Eye (tissue), 1 donor: ENCODE measurements at regions not wholly inside any gene's neighbourhood (a gene's known extent, or its start where the extent isn't known, plus 50 kb on each side); places are given as distances from the start of the nearest gene placed in this dataset.
"Not testable (repeated sequence)": the region's sequence is repeated elsewhere in the genome, so short reads cannot be mapped to it uniquely, and the experiment has no call there.

ENCODE experiments used
- DNase-seq: peaks from one replicate; pipeline ENCODE4 v3.0.0-alpha.2; 2015

- DNase-seq = no peak
Observed at GRCh38 chr6:6818078-6818639, 229.6 kb downstream of the LY86 start.

GRCh38 chr6:6820641-6821238 lies 232.2 kb downstream of the LY86 start:
- DNase-seq = no peak

GRCh38 chr6:6821639-6822261 lies 233.2 kb downstream of the LY86 start:
- no peak for DNase-seq

GRCh38 chr6:6823030-6823429 lies 234.5 kb downstream of the LY86 start:
- DNase-seq = no peak

- no peak for DNase-seq
Observed at GRCh38 chr6:6823568-6824224, 235.2 kb downstream of the LY86 start.

- DNase-seq = no peak
Observed at GRCh38 chr6:6824381-6824780, 235.9 kb downstream of the LY86 start.

GRCh38 chr6:6825193-6825784 lies 236.8 kb downstream of the LY86 start:
- no peak for DNase-seq

GRCh38 chr6:6826095-6826901 lies 237.8 kb downstream of the LY86 start:
- DNase-seq = no peak

GRCh38 chr6:6826961-6827360 lies 238.4 kb downstream of the LY86 start:
- DNase-seq = no peak

GRCh38 chr6:6829872-6830685 lies 241.6 kb downstream of the LY86 start:
- DNase-seq = no peak

- not testable (repeated sequence) for DNase-seq
Observed at GRCh38 chr6:6830686-6831063, 242.2 kb downstream of the LY86 start.

GRCh38 chr6:6832439-6832838 lies 243.9 kb downstream of the LY86 start:
- no peak for DNase-seq

GRCh38 chr6:6834356-6835222 lies 246.1 kb downstream of the LY86 start:
- no peak for DNase-seq

GRCh38 chr6:6835223-6835503 lies 246.6 kb downstream of the LY86 start:
- DNase-seq = no peak

- no peak for DNase-seq
Observed at GRCh38 chr6:6836609-6837406, 248.3 kb downstream of the LY86 start.

GRCh38 chr6:6837541-6838080 lies 249.1 kb downstream of the LY86 start:
- no peak for DNase-seq

- DNase-seq = no peak
Observed at GRCh38 chr6:6840831-6841291, 252.3 kb downstream of the LY86 start.

GRCh38 chr6:6841571-6841970 lies 253.1 kb downstream of the LY86 start:
- DNase-seq = no peak

- no peak for DNase-seq
Observed at GRCh38 chr6:6842291-6842690, 253.8 kb downstream of the LY86 start.

GRCh38 chr6:6843057-6843627 lies 254.6 kb downstream of the LY86 start:
- DNase-seq = no peak
